ENCODE measurements at regions not wholly inside any gene's neighbourhood (a gene's known extent, or its start where the extent isn't known, plus 50 kb on each side); places are given as distances from the start of the nearest gene placed in this dataset.

DNA sequence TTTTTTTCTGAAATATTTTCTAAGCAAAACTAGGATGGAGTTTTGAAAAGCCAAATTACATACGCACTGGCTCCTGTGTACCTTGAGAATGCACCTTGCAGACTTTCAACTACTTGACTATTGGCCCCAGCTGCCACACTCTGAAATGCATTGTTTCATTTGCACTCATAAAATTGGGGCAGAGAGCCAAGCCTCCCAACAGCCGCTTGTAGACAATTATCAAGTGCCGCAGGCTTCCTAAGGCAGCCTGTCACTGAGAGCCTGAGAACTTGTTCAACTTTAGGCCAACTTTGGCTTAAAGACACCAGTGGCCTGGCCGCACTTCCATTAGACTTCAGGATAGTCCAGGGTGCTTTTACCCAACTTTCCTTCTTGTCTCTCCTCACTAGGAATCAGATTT lies 115.7 kb upstream of the STARD13 start:
- TF ChIP-seq ZNF317 (CRISPR knock-in tag; IDR thresholded peaks at IDR 0.05; ENCODE audit: borderline replicate concordance, low read depth), result no peak
- TF ChIP-seq, protein P1, sequence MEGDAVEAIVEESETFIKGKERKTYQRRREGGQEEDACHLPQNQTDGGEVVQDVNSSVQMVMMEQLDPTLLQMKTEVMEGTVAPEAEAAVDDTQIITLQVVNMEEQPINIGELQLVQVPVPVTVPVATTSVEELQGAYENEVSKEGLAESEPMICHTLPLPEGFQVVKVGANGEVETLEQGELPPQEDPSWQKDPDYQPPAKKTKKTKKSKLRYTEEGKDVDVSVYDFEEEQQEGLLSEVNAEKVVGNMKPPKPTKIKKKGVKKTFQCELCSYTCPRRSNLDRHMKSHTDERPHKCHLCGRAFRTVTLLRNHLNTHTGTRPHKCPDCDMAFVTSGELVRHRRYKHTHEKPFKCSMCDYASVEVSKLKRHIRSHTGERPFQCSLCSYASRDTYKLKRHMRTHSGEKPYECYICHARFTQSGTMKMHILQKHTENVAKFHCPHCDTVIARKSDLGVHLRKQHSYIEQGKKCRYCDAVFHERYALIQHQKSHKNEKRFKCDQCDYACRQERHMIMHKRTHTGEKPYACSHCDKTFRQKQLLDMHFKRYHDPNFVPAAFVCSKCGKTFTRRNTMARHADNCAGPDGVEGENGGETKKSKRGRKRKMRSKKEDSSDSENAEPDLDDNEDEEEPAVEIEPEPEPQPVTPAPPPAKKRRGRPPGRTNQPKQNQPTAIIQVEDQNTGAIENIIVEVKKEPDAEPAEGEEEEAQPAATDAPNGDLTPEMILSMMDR (IDR thresholded peaks at IDR 0.05), result no peak
- TF ChIP-seq, protein P2, sequence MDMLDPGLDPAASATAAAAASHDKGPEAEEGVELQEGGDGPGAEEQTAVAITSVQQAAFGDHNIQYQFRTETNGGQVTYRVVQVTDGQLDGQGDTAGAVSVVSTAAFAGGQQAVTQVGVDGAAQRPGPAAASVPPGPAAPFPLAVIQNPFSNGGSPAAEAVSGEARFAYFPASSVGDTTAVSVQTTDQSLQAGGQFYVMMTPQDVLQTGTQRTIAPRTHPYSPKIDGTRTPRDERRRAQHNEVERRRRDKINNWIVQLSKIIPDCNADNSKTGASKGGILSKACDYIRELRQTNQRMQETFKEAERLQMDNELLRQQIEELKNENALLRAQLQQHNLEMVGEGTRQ (CRISPR knock-in tag; IDR thresholded peaks at IDR 0.05), result no peak
- TF ChIP-seq ZNF138 (CRISPR knock-in tag; conservative IDR thresholded peaks at IDR 0.05), result no peak
- no peak for TF ChIP-seq IRF2 (CRISPR knock-in tag; IDR thresholded peaks at IDR 0.05; ENCODE audit: borderline replicate concordance, low read depth)
- TF ChIP-seq CREB1 (CRISPR knock-in tag; IDR thresholded peaks at IDR 0.05), result no peak
- no peak for TF ChIP-seq NR2C2 (CRISPR knock-in tag; IDR thresholded peaks at IDR 0.05)
- TF ChIP-seq CREM (CRISPR knock-in tag; IDR thresholded peaks at IDR 0.05), result no peak
- TF ChIP-seq, protein P3, sequence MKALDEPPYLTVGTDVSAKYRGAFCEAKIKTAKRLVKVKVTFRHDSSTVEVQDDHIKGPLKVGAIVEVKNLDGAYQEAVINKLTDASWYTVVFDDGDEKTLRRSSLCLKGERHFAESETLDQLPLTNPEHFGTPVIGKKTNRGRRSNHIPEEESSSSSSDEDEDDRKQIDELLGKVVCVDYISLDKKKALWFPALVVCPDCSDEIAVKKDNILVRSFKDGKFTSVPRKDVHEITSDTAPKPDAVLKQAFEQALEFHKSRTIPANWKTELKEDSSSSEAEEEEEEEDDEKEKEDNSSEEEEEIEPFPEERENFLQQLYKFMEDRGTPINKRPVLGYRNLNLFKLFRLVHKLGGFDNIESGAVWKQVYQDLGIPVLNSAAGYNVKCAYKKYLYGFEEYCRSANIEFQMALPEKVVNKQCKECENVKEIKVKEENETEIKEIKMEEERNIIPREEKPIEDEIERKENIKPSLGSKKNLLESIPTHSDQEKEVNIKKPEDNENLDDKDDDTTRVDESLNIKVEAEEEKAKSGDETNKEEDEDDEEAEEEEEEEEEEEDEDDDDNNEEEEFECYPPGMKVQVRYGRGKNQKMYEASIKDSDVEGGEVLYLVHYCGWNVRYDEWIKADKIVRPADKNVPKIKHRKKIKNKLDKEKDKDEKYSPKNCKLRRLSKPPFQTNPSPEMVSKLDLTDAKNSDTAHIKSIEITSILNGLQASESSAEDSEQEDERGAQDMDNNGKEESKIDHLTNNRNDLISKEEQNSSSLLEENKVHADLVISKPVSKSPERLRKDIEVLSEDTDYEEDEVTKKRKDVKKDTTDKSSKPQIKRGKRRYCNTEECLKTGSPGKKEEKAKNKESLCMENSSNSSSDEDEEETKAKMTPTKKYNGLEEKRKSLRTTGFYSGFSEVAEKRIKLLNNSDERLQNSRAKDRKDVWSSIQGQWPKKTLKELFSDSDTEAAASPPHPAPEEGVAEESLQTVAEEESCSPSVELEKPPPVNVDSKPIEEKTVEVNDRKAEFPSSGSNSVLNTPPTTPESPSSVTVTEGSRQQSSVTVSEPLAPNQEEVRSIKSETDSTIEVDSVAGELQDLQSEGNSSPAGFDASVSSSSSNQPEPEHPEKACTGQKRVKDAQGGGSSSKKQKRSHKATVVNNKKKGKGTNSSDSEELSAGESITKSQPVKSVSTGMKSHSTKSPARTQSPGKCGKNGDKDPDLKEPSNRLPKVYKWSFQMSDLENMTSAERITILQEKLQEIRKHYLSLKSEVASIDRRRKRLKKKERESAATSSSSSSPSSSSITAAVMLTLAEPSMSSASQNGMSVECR (CRISPR knock-in tag; IDR thresholded peaks at IDR 0.05; ENCODE audit: borderline replicate concordance), result no peak
- no peak for TF ChIP-seq GRHL2 (CRISPR knock-in tag; IDR thresholded peaks at IDR 0.05; ENCODE audit: insufficient replicate concordance, severe bottlenecking)
- TF ChIP-seq, protein P4, sequence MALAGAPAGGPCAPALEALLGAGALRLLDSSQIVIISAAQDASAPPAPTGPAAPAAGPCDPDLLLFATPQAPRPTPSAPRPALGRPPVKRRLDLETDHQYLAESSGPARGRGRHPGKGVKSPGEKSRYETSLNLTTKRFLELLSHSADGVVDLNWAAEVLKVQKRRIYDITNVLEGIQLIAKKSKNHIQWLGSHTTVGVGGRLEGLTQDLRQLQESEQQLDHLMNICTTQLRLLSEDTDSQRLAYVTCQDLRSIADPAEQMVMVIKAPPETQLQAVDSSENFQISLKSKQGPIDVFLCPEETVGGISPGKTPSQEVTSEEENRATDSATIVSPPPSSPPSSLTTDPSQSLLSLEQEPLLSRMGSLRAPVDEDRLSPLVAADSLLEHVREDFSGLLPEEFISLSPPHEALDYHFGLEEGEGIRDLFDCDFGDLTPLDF (CRISPR knock-in tag; IDR thresholded peaks at IDR 0.05), result no peak
- TF ChIP-seq TEAD4 (CRISPR knock-in tag; IDR thresholded peaks at IDR 0.05), result no peak
